ENCODE measurements at regions not wholly inside any gene's neighbourhood (a gene's known extent, or its start where the extent isn't known, plus 50 kb on each side); places are given as distances from the start of the nearest gene placed in this dataset.
"Not testable (repeated sequence)": the region's sequence is repeated elsewhere in the genome, so short reads cannot be mapped to it uniquely, and the experiment has no call there.

DNA sequence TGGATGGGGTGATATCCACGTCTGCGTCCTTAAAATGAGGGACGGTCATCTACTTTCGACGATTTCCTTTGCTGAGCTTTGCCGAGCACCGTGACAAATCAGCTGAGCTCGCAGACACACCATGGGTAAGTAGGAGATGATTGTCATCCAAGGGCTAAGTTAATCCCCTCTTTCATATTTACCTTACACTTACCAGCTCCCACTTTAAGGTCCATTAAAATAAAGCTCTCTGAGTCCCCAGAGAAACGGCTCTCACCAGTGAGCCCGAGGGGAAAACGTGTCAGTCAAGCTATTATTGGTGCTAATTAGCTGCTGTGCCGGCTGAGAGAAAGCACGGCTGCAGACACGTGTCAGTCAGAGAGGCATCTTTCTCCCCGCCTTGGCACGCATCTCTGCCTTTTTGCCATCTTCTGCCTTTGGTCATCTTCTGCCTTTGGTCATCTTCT lies 72.2 kb downstream of the CRLF2 start:
- DNase-seq, result no peak

DNA sequence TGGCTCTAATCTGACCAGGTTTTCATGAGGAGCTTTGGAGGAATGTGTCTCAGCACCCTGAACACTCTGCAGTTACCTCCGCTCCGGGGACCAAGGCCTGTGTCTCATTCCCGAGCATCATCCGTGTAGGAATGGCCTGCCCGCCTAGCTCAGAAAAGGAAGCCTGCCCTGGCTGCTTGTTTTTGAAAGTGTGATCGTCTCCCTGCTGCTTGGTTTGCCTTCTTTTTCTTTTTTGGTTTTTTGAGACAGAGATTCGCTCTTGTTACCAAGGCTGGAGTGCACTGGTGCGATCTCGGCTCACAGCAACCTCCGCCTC lies 73.3 kb downstream of the CRLF2 start:
- no peak for DNase-seq

DNA sequence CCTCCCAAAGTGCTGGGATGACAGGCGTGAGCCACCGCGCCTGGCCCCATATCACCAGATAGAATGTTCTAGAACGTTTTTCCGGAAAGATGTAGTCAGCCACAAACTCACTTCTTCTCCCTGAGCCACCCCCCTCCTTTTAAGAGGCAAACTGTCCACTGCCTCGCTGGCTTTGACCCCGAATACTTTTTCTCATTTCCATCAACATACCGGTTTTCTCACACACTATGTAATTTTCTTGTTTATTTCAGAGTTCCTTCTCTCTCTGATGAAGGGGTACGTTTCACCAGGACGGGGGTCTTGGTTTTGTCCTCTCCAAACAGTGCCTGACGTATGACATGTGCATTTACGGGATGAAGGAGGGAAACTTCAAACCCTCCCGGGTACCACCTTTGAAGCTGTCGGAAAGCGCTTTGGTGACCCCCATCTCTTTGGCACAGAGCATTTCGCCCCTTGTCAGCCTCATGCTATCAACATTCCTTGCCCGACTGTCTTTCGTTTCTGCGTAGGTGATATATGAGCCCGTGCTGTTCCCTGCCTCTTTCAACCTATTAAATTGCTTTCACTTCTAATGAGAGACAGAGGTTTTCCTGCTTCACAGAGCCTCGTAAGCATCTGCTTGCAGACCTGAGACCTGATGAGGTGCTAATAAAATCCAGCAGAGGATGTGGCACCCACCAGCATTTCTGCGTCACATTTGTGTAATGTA lies 73.8 kb downstream of the CRLF2 start:
- DNase-seq, result no peak

DNA sequence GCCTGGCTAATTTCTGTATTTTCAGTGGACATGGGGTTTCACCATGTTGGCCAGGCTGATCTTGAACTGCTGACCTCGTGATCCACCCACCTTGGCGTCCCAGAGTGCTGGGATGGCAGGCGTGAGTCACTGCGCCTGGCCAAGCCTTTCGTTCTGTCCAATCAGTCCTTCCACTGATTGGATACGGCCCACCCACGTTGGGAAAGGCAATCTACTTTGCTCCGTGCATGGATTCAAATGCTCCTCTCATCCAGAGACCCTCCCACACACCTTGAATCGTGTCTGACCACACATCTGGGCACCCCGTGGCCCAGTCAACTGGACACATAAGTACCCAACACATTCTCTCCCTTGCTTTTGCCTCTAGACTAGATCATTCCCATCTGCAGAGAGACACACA lies 74.9 kb downstream of the CRLF2 start:
- no peak for DNase-seq

DNA sequence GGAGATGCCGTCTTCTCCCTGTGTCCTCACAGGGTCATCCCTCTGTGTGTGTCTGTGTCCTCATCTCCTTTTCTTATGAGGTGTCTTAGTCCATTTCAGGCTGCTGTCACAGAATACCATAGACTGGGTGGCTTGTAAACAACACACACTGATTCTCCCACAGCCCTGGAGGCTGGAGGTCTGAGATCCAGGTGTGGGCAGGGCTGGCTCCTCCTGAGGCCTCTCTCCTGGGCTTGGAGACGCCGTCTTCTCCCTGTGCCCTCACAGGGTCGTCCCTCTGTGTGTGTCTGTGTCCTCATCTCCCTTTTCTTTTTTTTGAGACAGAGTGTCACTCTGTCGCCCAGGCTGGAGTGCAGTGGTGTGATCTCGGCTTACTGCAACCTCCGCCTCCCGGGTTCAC lies 75.9 kb downstream of the CRLF2 start:
- not testable (repeated sequence) for DNase-seq

DNA sequence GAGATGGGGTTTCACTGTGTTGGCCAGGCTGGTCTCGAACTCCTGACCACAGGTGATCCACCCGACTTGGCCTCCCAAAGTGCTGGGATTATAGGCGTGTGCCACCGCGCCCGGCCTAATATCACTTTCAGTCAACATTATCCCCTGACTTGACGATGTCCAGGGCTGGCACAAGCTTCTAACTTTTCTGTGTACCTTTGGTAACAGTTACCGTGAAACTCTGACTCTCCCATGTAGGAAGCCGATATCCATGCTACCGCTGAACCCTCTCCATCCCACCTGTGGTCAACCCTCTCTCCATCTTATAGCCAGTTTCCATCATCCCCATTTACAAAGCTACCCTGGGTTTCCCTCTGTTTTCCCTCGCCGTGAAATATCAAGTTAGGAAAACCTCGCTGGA lies 77.5 kb downstream of the CRLF2 start:
- DNase-seq, result no peak

DNA sequence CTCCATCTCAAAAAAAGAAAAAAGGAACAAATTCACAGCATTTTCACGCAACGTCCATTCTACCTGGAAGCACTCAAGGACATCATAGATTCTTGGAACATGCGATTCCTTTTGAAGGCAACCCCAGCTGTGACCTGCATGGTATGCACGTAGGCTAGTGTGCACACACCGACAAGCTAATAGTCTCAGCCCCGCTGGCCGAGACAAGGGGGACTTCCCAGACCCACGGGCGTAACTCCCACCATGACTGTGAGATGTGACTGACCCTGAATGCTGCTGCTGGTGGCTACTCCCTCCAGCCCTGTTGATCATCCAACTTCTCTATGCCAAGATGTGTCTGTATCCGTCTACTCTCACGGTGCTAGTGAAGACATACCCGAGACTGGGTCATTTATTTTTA lies 78.3 kb downstream of the CRLF2 start:
- DNase-seq, result no peak

DNA sequence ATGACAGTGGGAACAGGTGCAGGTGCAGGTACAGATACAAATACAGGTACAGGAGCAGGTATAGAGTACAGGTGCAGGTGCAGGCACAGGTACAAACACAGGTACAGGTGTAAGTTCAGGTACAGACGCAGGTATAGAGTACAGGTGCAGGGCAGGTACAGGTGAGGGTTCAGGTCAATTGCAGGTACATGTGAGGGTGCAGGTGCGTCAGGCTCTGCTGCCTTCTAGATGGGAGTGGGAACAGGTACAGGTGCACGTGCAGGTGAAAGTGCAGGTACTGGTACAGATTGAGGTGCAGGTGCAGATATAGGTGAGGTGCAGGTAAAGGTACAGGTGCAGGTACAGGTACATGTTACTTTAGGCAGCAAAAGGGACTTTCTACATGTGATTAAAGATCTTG lies 85.7 kb downstream of the CRLF2 start:
- no peak for DNase-seq

DNA sequence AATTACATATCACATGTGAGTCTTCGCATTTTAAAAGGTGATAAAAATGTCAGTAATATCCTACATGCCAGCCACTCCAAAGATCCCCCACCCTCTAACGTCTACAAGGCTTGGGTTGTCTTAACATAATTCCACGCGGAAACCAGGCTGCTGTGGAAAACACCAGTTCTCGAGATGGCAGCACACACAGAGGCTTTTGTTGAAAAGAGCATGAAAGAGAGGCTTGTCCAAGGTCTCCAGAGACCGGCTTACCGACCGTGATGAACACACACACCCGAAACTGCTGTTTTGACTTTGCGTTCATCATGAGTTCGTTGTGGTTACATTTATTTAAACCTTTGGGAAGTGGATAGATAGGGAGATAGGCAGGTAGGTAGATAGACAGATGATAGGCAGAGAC lies 87.9 kb downstream of the CRLF2 start:
- no peak for DNase-seq

DNA sequence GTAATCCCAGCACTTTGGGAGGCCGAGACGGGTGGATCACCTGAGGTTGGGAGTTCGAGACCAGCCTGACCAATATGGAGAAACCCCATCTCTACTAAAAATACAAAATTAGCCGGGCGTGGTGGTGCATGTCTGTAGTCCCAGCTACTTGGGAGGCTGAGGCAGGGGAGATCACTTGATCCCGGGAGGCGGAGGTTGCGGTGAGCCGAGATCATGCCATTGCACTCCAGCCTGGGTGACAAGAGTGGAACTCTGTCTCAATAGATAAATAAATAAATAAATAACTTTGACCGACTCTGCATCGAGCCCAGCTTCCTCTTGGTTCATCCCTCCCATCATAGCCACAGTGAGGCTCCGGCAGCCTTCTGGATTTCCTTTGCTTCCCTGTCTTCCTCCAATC lies 89.6 kb downstream of the CRLF2 start:
- not testable (repeated sequence) for DNase-seq

DNA sequence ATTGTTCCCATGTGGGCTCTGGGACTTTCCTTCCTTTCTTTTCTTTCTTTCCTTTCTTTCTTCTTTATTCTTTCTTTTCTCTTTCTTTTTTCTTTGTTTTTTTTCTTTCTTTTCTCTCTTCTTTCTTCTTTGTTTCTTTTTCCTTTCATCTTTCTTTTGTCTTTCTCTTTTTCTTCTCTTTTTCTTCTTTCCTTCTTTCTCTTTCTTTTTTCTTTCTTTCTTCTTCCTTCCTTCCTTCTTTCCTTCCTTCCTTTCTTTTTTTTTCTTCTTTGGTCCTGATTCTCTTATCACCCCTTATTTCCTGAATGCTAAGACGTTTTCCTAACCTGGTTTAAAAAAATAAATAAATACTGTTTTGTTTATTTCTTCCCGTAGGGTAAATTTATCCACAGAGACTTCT lies 93.2 kb downstream of the CRLF2 start:
- DNase-seq, result no peak

DNA sequence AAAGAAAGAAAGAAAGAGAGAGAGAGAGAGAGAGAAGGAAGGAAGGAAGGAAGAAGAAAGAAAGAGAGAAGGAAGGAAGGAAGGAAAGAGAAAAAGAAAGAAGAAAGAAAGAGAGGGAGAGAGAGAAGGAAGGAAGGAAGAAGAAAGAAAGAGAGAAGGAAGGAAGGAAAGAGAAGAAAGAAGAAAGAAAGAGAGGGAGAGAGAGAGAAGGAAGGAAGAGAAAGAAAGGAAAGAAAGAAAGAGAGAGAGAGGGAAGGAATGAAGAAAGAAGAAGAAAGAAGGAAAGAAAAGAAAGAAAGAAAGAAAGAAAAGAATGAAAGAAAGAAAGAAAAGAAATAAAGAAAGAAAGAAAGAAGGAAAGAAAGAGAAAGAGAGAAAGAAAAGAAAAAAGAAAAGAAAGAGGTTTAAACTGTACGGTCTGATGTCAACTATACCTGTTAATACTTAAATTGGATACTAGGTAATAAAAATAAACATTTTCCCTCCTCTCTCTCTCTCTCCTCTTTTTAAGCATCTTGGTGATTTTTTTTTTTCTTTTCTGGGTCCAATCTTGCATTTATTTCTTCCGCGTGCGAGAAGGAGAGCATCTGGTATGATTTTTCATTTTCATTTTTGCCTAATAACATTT lies 93.8 kb downstream of the CRLF2 start:
- no peak for DNase-seq

DNA sequence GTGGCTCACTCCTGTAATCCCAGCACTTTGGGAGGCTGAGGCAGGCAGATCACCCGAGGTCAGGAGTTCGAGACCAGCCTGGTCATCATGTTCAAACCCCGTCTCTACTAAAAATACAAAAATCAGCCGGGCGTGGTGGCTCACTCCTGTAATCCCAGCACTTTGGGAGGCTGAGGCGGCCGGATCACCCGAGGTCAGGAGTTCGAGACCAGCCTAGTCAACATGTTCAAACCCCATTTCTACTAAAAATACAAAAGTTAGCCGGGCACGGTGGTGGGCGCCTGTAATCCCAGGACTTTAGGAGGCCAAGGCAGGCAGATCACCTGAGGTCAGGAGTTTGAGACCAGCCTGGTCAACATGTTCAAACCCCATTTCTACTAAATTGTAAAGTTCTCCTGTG lies 97.0 kb downstream of the CRLF2 start:
- not testable (repeated sequence) for DNase-seq

DNA sequence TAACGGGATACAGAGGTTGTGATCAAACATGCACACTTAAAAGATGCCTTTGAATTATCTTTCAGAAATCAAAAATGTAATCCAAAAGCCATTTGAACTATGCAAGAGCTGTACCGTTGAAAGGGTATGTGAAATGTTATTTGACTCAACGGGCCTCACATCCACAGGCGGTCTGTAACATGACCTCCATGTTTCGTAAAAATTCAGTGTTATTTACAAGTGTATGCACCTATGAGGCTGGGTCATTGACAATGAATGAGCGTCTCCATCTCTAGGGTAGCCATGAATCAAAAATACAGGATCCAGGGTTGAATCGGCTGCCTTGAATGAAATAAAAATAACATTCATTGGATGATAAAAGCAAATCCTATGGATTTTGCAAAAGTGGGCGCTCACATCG lies 100.1 kb downstream of the CRLF2 start:
- DNase-seq, result no peak

DNA sequence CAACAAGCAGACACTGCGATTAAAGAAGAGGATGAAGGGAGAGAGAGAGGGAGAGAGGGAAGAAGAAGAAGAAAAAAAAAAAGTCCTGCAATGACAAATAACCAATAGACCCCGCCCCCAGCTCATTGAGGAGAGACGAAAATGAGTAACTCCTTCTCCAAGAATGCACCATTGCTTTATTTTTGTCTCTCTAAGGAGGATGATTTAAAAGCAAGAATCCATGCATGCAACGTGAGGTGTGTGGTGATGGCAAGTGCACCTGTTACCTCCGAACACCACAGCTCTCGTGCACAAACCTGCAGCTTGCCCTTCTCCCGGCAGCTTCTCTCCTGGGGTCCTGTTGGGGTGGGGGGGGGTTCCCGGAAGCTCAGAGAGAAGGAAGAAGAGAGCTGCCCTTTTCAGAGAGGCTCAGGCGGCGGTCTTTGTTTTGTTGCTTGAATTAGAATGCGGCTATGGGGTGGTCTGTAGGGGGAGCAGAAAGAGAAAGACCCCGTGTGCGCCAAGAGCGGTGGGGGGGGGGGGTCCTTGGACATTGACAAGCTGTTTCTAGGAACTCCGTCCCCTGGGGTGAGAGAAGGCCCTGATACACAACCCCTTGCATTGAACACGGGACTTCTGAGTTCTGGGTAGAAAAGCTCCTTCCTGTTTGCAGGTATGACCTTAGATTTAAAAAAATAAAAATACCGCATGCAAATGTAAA lies 100.7 kb downstream of the CRLF2 start:
- no peak for DNase-seq

DNA sequence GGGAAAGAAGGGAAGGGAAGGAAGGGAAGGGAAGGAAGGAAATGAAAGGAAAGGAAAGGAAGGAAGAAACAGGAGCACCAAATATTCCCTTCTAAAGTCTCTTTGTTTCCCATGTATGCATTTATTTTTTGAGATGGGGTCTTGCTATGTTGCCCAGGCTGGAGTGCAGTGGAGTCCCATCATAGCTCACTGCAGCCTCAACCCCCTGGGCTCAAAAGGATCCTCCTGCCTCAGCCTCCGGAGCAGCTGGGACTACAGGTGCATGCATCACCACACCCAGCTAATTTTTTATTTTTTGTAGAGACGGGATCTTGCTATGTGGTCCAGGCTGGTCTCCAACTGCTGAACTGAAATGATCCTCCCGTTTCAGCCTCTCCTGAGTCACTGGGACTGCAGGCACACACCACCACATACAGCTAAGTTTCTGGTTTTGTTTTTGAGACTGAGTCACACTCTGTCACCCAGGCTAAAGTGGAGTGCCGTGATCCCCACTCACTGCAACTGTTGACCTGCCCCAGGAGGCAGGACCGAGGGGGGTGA lies 102.8 kb downstream of the CRLF2 start:
- no peak for DNase-seq

DNA sequence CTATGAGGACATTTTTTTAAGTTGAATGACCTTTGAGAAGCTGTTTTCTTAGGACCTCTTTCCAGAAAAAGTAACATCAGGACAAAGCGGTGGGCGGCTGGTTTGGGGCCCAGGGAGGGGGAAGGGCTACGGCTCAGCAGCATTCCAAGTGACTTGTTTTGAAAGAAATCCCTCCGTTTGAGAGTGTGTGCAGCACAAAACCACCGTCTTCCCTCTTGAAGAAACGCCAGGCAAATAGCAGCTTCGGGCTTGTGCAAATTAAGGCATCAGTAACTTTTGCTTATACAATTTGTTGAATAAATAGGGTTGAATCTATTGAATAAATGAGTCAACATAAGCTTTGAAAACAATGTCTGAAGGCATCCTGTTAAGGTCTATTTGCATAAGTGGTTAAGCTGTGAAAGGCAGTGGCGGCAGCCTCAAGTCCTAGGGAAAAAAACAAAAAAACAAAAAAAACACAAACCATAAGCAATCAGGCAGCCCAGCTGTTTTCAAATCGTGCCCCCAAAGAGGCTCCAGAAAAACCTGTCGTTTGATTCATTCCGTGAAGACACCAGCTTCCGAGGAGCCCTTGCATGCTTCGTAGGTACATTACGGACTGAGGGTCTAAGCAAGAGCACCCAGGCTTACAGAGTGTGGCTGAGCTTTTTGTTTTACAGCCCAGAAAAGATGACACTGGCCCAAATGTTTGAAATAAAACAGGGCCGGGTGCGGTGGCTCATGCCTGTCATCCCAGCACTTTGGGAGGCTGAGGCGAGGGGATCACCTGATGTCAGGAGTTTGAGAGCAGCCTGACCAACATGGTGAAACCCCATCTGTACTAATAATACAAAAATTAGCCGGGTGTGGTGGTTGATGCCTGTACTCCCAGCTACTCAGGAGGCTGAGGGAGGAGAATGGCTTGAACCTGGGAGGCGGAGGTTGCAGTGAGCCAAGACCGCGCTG lies 103.7 kb downstream of the CRLF2 start:
- no peak for DNase-seq

DNA sequence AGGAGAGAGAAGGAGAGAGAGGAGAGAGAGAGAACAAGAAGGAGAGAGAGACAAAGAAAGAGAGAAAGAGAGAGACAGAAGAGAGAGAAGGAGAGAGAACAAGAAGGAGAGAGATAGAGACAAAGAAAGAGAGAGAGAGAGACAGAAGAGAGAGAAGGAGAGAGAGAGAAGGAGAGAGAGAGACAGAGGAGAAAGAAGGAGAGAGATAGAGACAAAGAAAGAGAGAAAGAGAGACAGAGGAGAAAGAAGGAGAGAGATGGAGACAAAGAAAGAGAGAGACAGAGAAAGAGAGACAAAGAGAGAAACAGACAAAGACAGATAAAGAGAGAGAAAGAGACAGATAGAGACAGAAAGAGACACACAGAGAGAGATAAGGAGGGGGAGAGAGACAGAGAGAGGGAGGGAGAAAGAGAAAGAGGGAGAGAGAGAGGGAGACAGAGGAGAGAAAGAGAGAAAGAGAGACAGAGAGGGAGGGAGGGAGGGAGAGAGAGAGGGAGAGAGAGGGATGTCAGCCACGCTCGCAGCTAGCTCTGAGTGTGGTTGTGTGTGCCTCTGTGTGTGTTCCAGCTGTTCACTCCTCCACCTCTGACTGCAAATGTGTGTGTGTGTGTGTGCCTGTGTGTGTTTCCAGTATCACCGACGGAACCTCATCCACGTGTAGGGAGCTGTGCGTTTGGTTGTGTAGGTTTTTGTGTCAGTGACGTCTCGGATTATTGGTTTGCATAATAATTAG lies 105.8 kb downstream of the CRLF2 start:
- no peak for DNase-seq

DNA sequence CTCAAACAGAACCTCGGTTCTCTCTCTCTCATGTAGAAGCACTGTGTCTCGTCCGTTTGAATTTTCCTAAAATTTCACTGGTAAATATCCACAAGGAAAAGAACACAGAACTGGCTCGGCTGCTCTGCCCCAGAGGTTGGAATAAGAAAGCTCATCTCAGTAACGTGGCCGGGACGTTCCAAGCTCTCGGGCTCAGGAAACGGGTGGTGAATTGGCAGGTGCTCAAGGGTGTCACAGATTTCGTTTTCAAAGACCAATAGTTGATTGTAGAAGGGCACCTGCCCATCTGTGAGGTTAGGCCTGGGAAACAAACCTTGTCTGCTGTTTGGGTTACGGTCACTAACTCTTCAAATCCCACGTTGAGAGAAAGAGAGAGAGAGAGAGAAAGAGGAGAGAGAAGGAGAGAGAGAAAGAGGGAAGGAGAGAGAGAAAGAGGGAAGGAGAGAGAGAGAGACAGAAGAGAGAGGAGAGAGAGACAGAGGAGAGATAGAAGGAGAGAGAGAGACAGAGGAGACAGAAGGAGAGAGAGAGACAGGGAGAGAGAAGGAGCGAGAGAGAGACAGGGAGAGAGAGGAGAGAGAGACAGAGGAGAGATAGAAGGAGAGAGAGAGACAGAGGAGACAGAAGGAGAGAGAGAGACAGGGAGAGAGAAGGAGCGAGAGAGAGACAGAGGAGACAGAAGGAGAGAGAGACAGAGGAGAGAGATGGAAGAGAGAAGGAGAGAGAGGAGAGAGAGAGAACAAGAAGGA lies 106.6 kb downstream of the CRLF2 start:
- no peak for DNase-seq

DNA sequence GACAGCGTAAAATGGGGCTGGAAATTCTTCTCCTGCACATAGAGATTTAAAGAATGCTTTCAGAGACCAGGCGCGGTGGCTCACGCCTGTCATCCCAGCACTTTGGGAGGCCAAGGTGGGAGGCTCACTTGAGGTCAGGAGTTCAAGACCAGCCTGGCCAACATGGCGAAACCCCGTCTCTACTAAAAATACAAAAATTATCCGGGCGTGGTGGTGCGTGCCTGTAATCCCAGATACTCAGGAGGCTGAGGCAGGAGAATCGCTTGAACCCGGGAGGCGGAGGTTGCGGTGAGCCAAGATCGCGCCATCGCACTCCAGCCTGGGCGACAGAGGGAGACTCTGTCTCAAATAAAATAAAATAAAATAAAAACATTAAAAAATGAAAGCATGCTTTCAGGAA lies 107.4 kb downstream of the CRLF2 start:
- DNase-seq, result not testable (repeated sequence)
